DOHH2 (cell line): ENCODE measurements at regions not wholly inside any gene's neighbourhood (a gene's known extent, or its start where the extent isn't known, plus 50 kb on each side); places are given as distances from the start of the nearest gene placed in this dataset.

ENCODE experiments used
- EZH2phosphoT487 ChIP-seq: fragments of 200-600 bp; sonication (generic); IDR thresholded peaks from 2 replicates; pipeline ENCODE4 v1.6.1; 2017; ENCODE audit warnings: borderline replicate concordance, mild to moderate bottlenecking, antibody characterized with exemption, low read length, moderate library complexity, mixed read lengths
- TF ChIP-seq, protein P1 (sequence below): fragments of 200-600 bp; sonication (generic); IDR thresholded peaks from one replicate; pipeline ENCODE4 v1.5.1; 2014; ENCODE audit warnings: antibody characterized with exemption, mild to moderate bottlenecking, low read depth, low read length; ENCODE audit not compliant: poor library complexity, severe bottlenecking

DNA sequence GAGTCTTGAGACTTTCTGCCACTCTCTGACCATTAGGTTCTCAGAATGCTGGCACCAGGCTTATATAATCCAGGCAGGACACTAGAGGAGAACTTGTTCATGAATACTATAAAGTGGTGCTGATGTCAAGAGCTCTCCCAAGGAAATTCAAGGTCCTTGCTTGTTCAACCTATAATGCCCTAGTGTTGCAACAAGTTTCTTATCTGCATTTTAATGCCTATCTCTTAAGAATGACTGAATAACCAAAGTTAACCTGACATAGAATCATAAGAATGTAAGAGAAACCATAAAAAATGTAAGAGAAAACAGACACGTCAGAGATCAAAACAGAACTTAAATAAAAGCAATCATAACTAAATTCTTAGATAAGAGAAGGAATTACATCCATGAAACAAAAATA lies 640.8 kb upstream of the SGCD start:
- TF ChIP-seq, protein P1, sequence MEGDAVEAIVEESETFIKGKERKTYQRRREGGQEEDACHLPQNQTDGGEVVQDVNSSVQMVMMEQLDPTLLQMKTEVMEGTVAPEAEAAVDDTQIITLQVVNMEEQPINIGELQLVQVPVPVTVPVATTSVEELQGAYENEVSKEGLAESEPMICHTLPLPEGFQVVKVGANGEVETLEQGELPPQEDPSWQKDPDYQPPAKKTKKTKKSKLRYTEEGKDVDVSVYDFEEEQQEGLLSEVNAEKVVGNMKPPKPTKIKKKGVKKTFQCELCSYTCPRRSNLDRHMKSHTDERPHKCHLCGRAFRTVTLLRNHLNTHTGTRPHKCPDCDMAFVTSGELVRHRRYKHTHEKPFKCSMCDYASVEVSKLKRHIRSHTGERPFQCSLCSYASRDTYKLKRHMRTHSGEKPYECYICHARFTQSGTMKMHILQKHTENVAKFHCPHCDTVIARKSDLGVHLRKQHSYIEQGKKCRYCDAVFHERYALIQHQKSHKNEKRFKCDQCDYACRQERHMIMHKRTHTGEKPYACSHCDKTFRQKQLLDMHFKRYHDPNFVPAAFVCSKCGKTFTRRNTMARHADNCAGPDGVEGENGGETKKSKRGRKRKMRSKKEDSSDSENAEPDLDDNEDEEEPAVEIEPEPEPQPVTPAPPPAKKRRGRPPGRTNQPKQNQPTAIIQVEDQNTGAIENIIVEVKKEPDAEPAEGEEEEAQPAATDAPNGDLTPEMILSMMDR: no peak
- TF ChIP-seq EZH2phosphoT487: no peak
